ENCODE measurements at regions not wholly inside any gene's neighbourhood (a gene's known extent, or its start where the extent isn't known, plus 50 kb on each side); places are given as distances from the start of the nearest gene placed in this dataset.

GRCh38 chr16:77594799-77595596 lies 127.3 kb upstream of the NUDT7 start:
- no peaks in the 10 kb centered on the region for H3K36me3 ChIP-seq (replicated peaks)
- in situ Hi-C loops (cut with HindIII; ENCODE audit: low pct_ligation_motif_present, low sequenced_read_pairs): loop anchor here (25.0 kb wide), 1 partner anchor 358 kb away; no protein-coding TSS in a partner anchor
- TF ChIP-seq CTCF (IDR thresholded peaks at IDR 0.05; ENCODE audit: low read depth, low read length, missing control alignments): no peak
- no peak overlapping the region for H3K27ac ChIP-seq
- DNase-seq: no peak
- no peak overlapping the region for H3K4me3 ChIP-seq (ENCODE audit: low read depth, low read length)
- no peaks in the 10 kb centered on the region for H3K27me3 ChIP-seq (replicated peaks)

- no peak overlapping the region for H3K4me3 ChIP-seq (ENCODE audit: low read depth, low read length)
- no peaks in the 10 kb centered on the region for H3K27me3 ChIP-seq (replicated peaks)
- no peaks in the 10 kb centered on the region for H3K36me3 ChIP-seq (replicated peaks)
- TF ChIP-seq CTCF (IDR thresholded peaks at IDR 0.05; ENCODE audit: low read depth, low read length, missing control alignments): no peak
- no peak overlapping the region for H3K27ac ChIP-seq
- DNase-seq: peak; percentile 27
- in situ Hi-C loops (cut with HindIII; ENCODE audit: low pct_ligation_motif_present, low sequenced_read_pairs): loop anchor here (25.0 kb wide), 1 partner anchor 359 kb away; no protein-coding TSS in a partner anchor
Measured at GRCh38 chr16:77596261-77596660, 126.1 kb upstream of the NUDT7 start.

- in situ Hi-C loops (cut with HindIII; ENCODE audit: low pct_ligation_motif_present, low sequenced_read_pairs): loop anchor here (25.0 kb wide), 1 partner anchor 363 kb away; no protein-coding TSS in a partner anchor
- Histone ChIP-seq H3K4me3 (ENCODE audit: low read depth, low read length) (no peak overlapping the region), H3K27me3 (replicated peaks) (no peaks in the 10 kb centered on the region), H3K36me3 (replicated peaks) (no peaks in the 10 kb centered on the region), H3K27ac (no peak overlapping the region)
- TF ChIP-seq CTCF (IDR thresholded peaks at IDR 0.05; ENCODE audit: low read depth, low read length, missing control alignments): peak; percentile 94
- DNase-seq: peak; percentile 65
Measured at GRCh38 chr16:77599793-77600415, 122.4 kb upstream of the NUDT7 start.

- Histone ChIP-seq H3K36me3 (replicated peaks) (no peaks in the 10 kb centered on the region), H3K4me3 (ENCODE audit: low read depth, low read length) (no peak overlapping the region), H3K27me3 (replicated peaks) (no peaks in the 10 kb centered on the region), H3K27ac (no peak overlapping the region)
- in situ Hi-C loops (cut with HindIII; ENCODE audit: low pct_ligation_motif_present, low sequenced_read_pairs): no loop called here
- no peak for TF ChIP-seq CTCF (IDR thresholded peaks at IDR 0.05; ENCODE audit: low read depth, low read length, missing control alignments)
- no peak for DNase-seq
Measured at GRCh38 chr16:77600555-77600954, 121.8 kb upstream of the NUDT7 start.

GRCh38 chr16:77603656-77604055 lies 118.7 kb upstream of the NUDT7 start:
- Histone ChIP-seq H3K27ac (no peak overlapping the region), H3K27me3 (replicated peaks) (no peaks in the 10 kb centered on the region), H3K36me3 (replicated peaks) (no peaks in the 10 kb centered on the region), H3K4me3 (ENCODE audit: low read depth, low read length) (no peak overlapping the region)
- in situ Hi-C loops (cut with HindIII; ENCODE audit: low pct_ligation_motif_present, low sequenced_read_pairs): no loop called here
- no peak for DNase-seq
- TF ChIP-seq CTCF (IDR thresholded peaks at IDR 0.05; ENCODE audit: low read depth, low read length, missing control alignments): no peak
